ENCODE measurements at regions not wholly inside any gene's neighbourhood (a gene's known extent, or its start where the extent isn't known, plus 50 kb on each side); places are given as distances from the start of the nearest gene placed in this dataset.

DNA sequence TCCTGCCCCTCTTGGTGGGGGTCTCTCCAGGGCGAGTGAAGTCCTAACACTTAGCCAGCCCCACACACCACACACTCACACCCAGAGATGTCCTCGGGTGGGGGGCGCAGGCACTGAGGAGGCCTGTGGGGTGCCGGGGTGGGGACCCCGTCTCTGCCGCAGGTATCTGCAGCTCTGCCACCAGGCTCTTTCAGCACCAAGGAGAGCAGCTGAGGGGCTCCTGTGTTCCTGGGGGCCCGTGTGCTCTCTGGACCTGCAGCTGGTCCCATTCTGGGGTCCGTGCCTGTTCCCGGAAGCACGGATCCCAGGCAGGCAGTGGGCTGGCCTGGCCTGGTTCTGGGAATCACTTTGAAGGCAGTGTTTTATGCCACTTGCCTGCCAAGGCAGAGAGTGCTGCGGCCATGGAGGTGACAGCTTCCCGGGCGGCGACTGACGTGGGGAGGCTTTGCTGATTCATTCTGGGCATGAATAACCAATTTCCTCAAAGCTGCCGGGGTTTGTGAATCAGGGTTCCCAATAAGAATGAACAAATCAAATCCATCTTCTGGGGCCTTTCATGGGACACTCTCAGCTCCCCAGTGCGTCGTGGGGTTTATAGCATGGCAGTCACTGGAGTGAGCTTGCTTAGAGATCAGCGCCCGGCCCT is 54.4 kb upstream of the SLCO4A1 start:
- peaks cover 54% of the 10 kb centered on the region for H3K4me1 Mint-ChIP-seq (ENCODE audit: low read depth)
- peaks cover 59% of the 10 kb centered on the region for H3K27me3 Mint-ChIP-seq
- no peaks in the 10 kb centered on the region for H3K36me3 Mint-ChIP-seq (ENCODE audit: low read depth)
- no peaks in the 10 kb centered on the region for H3K9me3 Mint-ChIP-seq
- intact Hi-C loops (cut with micrococcal nuclease): no loop called here
- H3K27ac Mint-ChIP-seq: no peak overlapping the region
- no peak overlapping the region for H3K4me3 Mint-ChIP-seq

DNA sequence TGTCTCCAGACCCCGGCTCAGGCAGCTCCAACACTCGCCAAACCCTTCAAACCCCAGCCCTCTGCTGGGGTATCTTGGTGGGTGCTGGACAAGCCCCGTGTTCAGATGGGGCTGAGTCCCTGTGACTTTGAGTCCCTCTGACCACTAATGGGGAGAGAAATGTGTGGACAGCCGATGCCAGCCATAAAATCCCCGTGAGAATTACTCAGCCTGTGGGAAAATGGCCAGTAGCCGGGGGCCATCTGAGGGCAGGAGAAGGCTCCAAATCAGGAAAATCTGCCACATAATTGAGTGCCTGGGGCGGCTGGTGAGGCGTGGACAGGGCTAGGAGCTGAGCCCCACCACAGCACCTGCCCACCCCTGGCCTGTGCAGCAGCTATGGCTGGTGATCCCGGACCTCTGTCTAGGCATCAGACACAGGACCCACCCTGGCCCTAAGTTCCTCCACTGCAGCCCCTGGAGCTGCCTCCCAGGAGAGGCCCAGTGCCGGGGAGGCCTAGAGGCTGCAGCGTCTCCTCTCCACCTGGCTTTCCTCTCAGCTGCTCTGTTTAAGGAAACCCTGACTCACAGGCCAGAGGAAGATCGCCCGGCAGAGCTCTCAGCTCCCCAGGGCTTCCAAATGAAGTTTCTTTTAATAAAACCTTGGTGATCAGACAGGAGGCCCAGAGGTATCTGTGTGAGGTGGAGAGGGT is 53.7 kb upstream of the SLCO4A1 start:
- peaks cover 49% of the 10 kb centered on the region for H3K4me1 Mint-ChIP-seq (ENCODE audit: low read depth)
- H3K27ac Mint-ChIP-seq: no peak overlapping the region

DNA sequence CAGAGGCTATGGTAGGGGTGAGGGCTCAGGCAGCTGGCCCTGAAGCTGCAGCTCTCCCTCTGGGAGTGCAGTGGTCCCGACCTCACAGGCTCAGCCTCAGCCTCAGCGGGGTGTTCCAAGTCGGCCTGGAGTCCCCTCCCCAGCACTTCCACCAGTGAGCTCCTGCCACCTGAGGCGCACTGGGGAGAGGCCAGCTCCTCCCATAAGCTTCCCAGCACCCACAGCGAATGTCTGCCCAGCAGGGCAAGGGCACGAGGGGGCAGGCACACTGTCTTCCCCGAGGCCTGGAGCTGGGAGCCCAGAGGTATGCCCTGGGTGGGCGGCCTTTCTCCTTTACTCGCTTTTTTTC is 53.2 kb upstream of the SLCO4A1 start:
- intact Hi-C loops (cut with micrococcal nuclease): no loop called here
- no peak overlapping the region for H3K4me3 Mint-ChIP-seq
- H3K4me1 Mint-ChIP-seq (ENCODE audit: low read depth): peaks cover 49% of the 10 kb centered on the region
- no peaks in the 10 kb centered on the region for H3K9me3 Mint-ChIP-seq
- no peaks in the 10 kb centered on the region for H3K36me3 Mint-ChIP-seq (ENCODE audit: low read depth)
- H3K27me3 Mint-ChIP-seq: peaks cover 46% of the 10 kb centered on the region
- no peak overlapping the region for H3K27ac Mint-ChIP-seq

More for the DNA sequence above, 53.7 kb upstream of the SLCO4A1 start:
- intact Hi-C loops (cut with micrococcal nuclease): no loop called here
- Mint-ChIP-seq H3K4me3 (no peak overlapping the region), H3K27me3 (peaks cover 51% of the 10 kb centered on the region), H3K9me3 (no peaks in the 10 kb centered on the region), H3K36me3 (ENCODE audit: low read depth) (no peaks in the 10 kb centered on the region)

DNA sequence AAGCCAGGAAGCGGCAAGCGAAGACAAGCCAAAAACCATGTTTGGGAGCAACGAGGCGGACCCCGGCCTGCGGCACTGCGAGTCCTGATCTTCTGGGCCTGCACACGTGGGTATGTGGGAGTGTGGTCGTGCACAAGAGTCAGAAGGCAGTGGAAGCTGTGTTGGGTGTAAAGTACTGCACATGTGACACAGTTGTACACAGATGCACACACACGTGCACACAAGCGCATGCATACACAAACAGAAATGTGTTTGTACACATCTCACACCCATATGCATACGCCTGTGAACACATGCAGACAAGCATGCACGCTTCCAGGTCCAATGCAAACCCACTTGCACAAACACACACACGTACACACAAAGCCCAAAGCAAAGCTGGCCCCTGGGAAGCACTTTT is 52.6 kb upstream of the SLCO4A1 start:
- intact Hi-C loops (cut with micrococcal nuclease): no loop called here
- peaks cover 44% of the 10 kb centered on the region for H3K4me1 Mint-ChIP-seq (ENCODE audit: low read depth)
- no peak overlapping the region for H3K27ac Mint-ChIP-seq
- no peaks in the 10 kb centered on the region for H3K9me3 Mint-ChIP-seq
- no peaks in the 10 kb centered on the region for H3K36me3 Mint-ChIP-seq (ENCODE audit: low read depth)
- H3K4me3 Mint-ChIP-seq: no peak overlapping the region
- H3K27me3 Mint-ChIP-seq: peaks cover 43% of the 10 kb centered on the region

DNA sequence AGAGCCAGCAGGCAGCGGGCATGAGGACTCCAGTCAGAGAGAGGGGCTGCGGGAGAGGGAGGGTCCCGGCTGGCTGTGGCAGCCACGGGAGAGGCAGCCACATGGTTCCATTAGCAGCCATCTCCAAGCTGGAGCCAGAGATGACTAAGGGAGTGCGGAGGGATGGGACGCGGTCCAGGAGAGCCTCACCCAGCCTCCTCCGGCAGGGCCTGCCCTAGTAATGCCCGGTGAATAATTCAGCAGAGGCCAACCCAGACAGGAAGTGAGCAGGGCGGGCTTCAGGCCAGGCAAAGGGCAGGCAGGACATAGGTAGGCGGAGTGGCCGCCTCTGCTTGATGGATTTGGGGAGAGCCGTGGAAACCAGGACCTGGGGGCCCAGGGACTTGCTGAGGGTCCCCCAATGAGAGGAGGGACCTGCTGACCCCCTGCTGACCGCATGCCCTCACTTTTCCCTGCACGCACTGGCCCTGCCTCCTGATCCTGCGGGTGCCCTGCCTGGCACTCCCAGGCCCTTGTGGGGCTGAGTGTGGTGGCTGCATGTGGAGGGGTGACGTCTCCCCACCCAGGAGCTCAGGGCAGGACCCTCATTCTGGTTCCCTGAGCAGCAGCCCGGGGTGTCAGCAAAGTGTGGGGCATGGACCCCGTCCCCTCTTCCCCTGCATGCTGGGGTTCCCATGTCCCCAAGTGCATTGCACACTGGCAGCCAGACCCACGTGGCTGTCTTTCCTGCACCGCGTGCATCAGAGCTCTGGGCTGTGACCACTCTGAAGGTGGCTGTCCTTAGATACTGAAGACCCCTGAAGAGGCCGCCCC is 51.8 kb upstream of the SLCO4A1 start:
- Mint-ChIP-seq H3K27me3 (peaks cover 41% of the 10 kb centered on the region), H3K9me3 (no peaks in the 10 kb centered on the region), H3K4me1 (ENCODE audit: low read depth) (peaks cover 46% of the 10 kb centered on the region), H3K4me3 (no peak overlapping the region), H3K27ac (no peak overlapping the region), H3K36me3 (ENCODE audit: low read depth) (no peaks in the 10 kb centered on the region)
- intact Hi-C loops (cut with micrococcal nuclease): no loop called here

DNA sequence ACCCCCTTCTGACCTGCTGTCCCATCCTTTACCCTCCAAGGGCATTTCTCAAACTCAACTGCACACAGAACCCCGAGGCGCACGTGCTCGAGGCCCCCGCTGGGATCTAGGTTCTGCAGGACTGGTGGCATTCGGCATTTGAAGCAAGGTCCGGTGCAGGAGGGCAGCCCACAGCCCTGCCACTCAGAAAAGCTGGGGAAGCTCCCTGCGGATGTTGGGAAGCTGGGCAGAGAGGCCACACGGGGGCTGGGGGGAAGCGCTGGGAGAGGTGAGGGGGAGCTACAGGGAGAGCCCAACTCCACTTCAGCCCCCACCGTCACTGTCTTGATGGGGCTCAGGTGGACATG is 51.2 kb upstream of the SLCO4A1 start:
- no peaks in the 10 kb centered on the region for H3K9me3 Mint-ChIP-seq
- H3K4me3 Mint-ChIP-seq: no peak overlapping the region
- peaks cover 52% of the 10 kb centered on the region for H3K4me1 Mint-ChIP-seq (ENCODE audit: low read depth)
- H3K36me3 Mint-ChIP-seq (ENCODE audit: low read depth): no peaks in the 10 kb centered on the region
- H3K27ac Mint-ChIP-seq: no peak overlapping the region
- peaks cover 39% of the 10 kb centered on the region for H3K27me3 Mint-ChIP-seq
- intact Hi-C loops (cut with micrococcal nuclease): no loop called here

DNA sequence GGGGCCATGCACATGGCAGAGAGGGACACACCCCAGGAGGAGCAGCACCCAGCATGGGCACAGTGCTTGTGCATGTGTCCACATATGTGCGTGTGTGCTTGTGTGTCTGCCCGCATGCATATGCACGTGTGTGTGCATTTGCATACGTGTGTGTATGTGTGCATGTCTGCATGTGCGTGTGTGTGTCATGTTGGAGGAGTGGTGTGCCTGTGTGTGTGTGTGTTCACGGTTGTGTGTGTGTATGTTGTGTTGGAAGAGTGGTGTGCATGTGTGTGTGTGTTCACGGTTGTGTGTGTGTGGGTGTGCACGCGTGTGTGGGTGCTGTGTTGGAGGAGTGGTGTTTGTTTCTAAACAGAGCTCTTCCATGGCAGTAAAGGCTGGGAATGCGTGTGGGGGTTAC is 50.7 kb upstream of the SLCO4A1 start:
- Mint-ChIP-seq H3K4me3 (no peak overlapping the region), H3K27me3 (peaks cover 42% of the 10 kb centered on the region), H3K27ac (no peak overlapping the region), H3K36me3 (ENCODE audit: low read depth) (no peaks in the 10 kb centered on the region), H3K9me3 (no peaks in the 10 kb centered on the region), H3K4me1 (ENCODE audit: low read depth) (peaks cover 57% of the 10 kb centered on the region)
- intact Hi-C loops (cut with micrococcal nuclease): no loop called here

Data from dendritic cell treated with granulocyte-macrophage colony-stimulating factor and Interleukin-4, amounts not matched to agents 40 ng/mL and 50 ng/mL, for 4 days (primary cell).